ENCODE measurements at regions not wholly inside any gene's neighbourhood (a gene's known extent, or its start where the extent isn't known, plus 50 kb on each side); places are given as distances from the start of the nearest gene placed in this dataset.

DNA sequence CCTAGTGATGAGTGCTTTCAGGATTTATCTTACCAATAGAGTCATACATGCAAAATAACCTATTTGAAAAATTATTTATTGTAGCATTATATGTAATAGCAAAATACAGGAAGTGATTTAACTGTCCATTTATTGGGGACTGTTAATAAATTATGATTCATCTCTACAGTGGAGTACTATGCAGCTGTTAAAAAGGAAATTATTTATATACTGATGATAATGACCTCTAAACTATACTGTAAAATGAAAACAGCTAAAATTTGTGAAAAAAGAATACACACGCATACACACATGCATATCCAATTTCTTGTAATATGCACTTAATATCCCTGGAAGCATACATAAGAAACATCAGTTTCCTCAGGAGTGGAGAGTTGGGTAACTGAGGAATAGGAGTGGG is 58.0 kb upstream of the PALM2AKAP2 start:
- CTCF ChIA-PET (ENCODE audit: unreplicated experiment) = no interaction called here
- POLR2A ChIA-PET = no interaction called here
- H3K36me3 ChIP-seq (ENCODE audit: insufficient read depth, low read length) = no peaks in the 10 kb centered on the region
- no peaks in the 10 kb centered on the region for H3K4me1 ChIP-seq (ENCODE audit: insufficient read depth, low read length, poor library complexity, severe bottlenecking)
- H3K9me3 ChIP-seq (ENCODE audit: low read length) = no peaks in the 10 kb centered on the region
- H2AFZ ChIP-seq (ENCODE audit: low read length) = no peak overlapping the region
- no peak overlapping the region for H3K4me2 ChIP-seq (ENCODE audit: low read length)
- H4K20me1 ChIP-seq (ENCODE audit: insufficient read depth, low read length) = no peaks in the 10 kb centered on the region
- no TSS peak for BruUV-seq (replicated peaks)
- no peak for TF ChIP-seq EZH2phosphoT487 (IDR thresholded peaks at IDR 0.05; ENCODE audit: borderline replicate concordance, low read depth, low read length)
- TF ChIP-seq, protein P1, sequence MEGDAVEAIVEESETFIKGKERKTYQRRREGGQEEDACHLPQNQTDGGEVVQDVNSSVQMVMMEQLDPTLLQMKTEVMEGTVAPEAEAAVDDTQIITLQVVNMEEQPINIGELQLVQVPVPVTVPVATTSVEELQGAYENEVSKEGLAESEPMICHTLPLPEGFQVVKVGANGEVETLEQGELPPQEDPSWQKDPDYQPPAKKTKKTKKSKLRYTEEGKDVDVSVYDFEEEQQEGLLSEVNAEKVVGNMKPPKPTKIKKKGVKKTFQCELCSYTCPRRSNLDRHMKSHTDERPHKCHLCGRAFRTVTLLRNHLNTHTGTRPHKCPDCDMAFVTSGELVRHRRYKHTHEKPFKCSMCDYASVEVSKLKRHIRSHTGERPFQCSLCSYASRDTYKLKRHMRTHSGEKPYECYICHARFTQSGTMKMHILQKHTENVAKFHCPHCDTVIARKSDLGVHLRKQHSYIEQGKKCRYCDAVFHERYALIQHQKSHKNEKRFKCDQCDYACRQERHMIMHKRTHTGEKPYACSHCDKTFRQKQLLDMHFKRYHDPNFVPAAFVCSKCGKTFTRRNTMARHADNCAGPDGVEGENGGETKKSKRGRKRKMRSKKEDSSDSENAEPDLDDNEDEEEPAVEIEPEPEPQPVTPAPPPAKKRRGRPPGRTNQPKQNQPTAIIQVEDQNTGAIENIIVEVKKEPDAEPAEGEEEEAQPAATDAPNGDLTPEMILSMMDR (conservative IDR thresholded peaks at IDR 0.05; ENCODE audit: low read length) = no peak
- intact Hi-C loops (cut with micrococcal nuclease; ENCODE audit: unreplicated experiment) = no loop called here
- no peak overlapping the region for H3K4me3 ChIP-seq (ENCODE audit: low read depth, low read length, poor library complexity, severe bottlenecking)
- no peak for DNase-seq (ENCODE audit: low spot score)
- H3K79me2 ChIP-seq (ENCODE audit: insufficient read depth, low read depth, low read length) = no peaks in the 10 kb centered on the region
- H3K9me2 ChIP-seq (ENCODE audit: insufficient read depth, low read length) = no peaks in the 10 kb centered on the region
- H3K27ac ChIP-seq (ENCODE audit: low read depth, low read length, poor library complexity, severe bottlenecking) = no peak overlapping the region

DNA sequence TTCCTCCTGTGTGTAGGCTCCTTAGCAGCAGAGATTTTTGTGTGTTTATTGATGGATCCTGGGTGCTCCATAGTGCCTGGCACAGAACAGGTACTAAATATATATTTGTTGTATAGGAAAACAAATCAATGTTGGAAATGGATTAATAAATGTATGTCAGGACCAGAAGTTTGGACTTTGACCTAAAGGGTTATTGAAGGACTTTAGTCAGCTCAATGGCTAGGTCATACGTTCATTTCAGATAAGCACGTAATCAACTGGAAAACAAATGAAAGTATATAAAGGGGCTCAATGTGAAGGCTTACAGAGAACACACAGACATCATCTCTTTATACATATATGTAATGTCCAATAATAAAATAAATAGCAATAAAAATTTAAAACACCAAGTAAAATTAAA is 56.2 kb upstream of the PALM2AKAP2 start:
- ChIA-PET POLR2A (interaction anchor here (0.6 to 1.1 kb wide), 2 partner anchors 10 to 930 kb away, joined by 3 to 4 read pairs; no protein-coding TSS in a partner anchor), CTCF (ENCODE audit: unreplicated experiment) (no interaction called here)
- no TSS peak for BruUV-seq (replicated peaks)
- H3K4me1 ChIP-seq (ENCODE audit: insufficient read depth, low read length, poor library complexity, severe bottlenecking) = no peaks in the 10 kb centered on the region
- H3K27ac ChIP-seq (ENCODE audit: low read depth, low read length, poor library complexity, severe bottlenecking) = no peak overlapping the region
- H3K9me2 ChIP-seq (ENCODE audit: insufficient read depth, low read length) = no peaks in the 10 kb centered on the region
- H2AFZ ChIP-seq (ENCODE audit: low read length) = no peak overlapping the region
- H3K36me3 ChIP-seq (ENCODE audit: insufficient read depth, low read length) = no peaks in the 10 kb centered on the region
- no peaks in the 10 kb centered on the region for H4K20me1 ChIP-seq (ENCODE audit: insufficient read depth, low read length)
- H3K4me3 ChIP-seq (ENCODE audit: low read depth, low read length, poor library complexity, severe bottlenecking) = no peak overlapping the region
- intact Hi-C loops (cut with micrococcal nuclease; ENCODE audit: unreplicated experiment) = no loop called here
- no peak for DNase-seq (ENCODE audit: low spot score)
- H3K4me2 ChIP-seq (ENCODE audit: low read length) = no peak overlapping the region
- H3K9me3 ChIP-seq (ENCODE audit: low read length) = no peaks in the 10 kb centered on the region
- TF ChIP-seq, protein P1 (conservative IDR thresholded peaks at IDR 0.05; ENCODE audit: low read length) = no peak
- no peaks in the 10 kb centered on the region for H3K79me2 ChIP-seq (ENCODE audit: insufficient read depth, low read depth, low read length)

DNA sequence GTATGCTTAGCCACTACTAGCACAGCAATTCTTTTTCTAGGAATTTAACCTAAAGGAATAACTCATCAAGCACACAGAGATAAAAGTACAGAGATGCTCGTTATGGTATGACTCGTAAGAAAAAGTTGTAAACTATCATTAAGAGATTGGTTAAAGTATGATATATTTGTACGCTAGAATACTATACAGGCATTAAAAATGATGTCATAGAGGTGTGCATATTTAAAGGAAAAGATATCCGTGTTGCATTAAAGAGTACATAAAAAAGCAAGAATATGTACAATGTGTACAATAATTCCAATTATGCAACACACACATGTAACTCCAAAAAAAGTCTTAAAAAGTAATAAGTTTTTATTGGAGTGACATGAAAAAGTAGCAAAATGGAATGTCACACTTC is 54.5 kb upstream of the PALM2AKAP2 start:
- no peak overlapping the region for H3K4me3 ChIP-seq (ENCODE audit: low read depth, low read length, poor library complexity, severe bottlenecking)
- BruUV-seq (replicated peaks) = no TSS peak
- H3K4me1 ChIP-seq (ENCODE audit: insufficient read depth, low read length, poor library complexity, severe bottlenecking) = no peaks in the 10 kb centered on the region
- H3K9me2 ChIP-seq (ENCODE audit: insufficient read depth, low read length) = no peaks in the 10 kb centered on the region
- ChIA-PET CTCF (ENCODE audit: unreplicated experiment) (no interaction called here), POLR2A (no interaction called here)
- H3K36me3 ChIP-seq (ENCODE audit: insufficient read depth, low read length) = no peaks in the 10 kb centered on the region
- H3K79me2 ChIP-seq (ENCODE audit: insufficient read depth, low read depth, low read length) = no peaks in the 10 kb centered on the region
- no peaks in the 10 kb centered on the region for H3K9me3 ChIP-seq (ENCODE audit: low read length)
- H2AFZ ChIP-seq (ENCODE audit: low read length) = no peak overlapping the region
- H3K27ac ChIP-seq (ENCODE audit: low read depth, low read length, poor library complexity, severe bottlenecking) = no peak overlapping the region
- intact Hi-C loops (cut with micrococcal nuclease; ENCODE audit: unreplicated experiment) = loop anchor here (5.0 kb wide), 1 partner anchor 92 kb away; no protein-coding TSS in a partner anchor
- no peak for TF ChIP-seq EZH2phosphoT487 (IDR thresholded peaks at IDR 0.05; ENCODE audit: borderline replicate concordance, low read depth, low read length)
- TF ChIP-seq, protein P1 (conservative IDR thresholded peaks at IDR 0.05; ENCODE audit: low read length) = no peak
- H3K4me2 ChIP-seq (ENCODE audit: low read length) = no peak overlapping the region
- DNase-seq (ENCODE audit: low spot score) = no peak
- H4K20me1 ChIP-seq (ENCODE audit: insufficient read depth, low read length) = no peaks in the 10 kb centered on the region
